ENCODE measurements at regions not wholly inside any gene's neighbourhood (a gene's known extent, or its start where the extent isn't known, plus 50 kb on each side); places are given as distances from the start of the nearest gene placed in this dataset.

- DNase-seq (ENCODE audit: low spot score): no peak
- no peak for TF ChIP-seq CTCF (IDR thresholded peaks at IDR 0.05; ENCODE audit: extremely low read depth, missing control alignments)
Measured at GRCh38 chr3:178097576-178097975, 438.7 kb upstream of the KCNMB2 start.

GRCh38 chr3:178099274-178099673 is 437.0 kb upstream of the KCNMB2 start:
- TF ChIP-seq CTCF (IDR thresholded peaks at IDR 0.05; ENCODE audit: extremely low read depth, missing control alignments): no peak
- no peak for DNase-seq (ENCODE audit: low spot score)

- DNase-seq (ENCODE audit: low spot score): no peak
- TF ChIP-seq CTCF (IDR thresholded peaks at IDR 0.05; ENCODE audit: extremely low read depth, missing control alignments): no peak
Measured at GRCh38 chr3:178099862-178100261, 436.4 kb upstream of the KCNMB2 start.

- TF ChIP-seq CTCF (IDR thresholded peaks at IDR 0.05; ENCODE audit: extremely low read depth, missing control alignments): no peak
- DNase-seq (ENCODE audit: low spot score): no peak
Measured at GRCh38 chr3:178100908-178101307, 435.3 kb upstream of the KCNMB2 start.

GRCh38 chr3:178103140-178103539 is 433.1 kb upstream of the KCNMB2 start:
- no peak for TF ChIP-seq CTCF (IDR thresholded peaks at IDR 0.05; ENCODE audit: extremely low read depth, missing control alignments)
- DNase-seq (ENCODE audit: low spot score): no peak

- no peak for DNase-seq (ENCODE audit: low spot score)
- TF ChIP-seq CTCF (IDR thresholded peaks at IDR 0.05; ENCODE audit: extremely low read depth, missing control alignments): no peak
Measured at GRCh38 chr3:178107804-178108203, 428.4 kb upstream of the KCNMB2 start.

- no peak for DNase-seq (ENCODE audit: low spot score)
- no peak for TF ChIP-seq CTCF (IDR thresholded peaks at IDR 0.05; ENCODE audit: extremely low read depth, missing control alignments)
Measured at GRCh38 chr3:178109691-178110090, 426.5 kb upstream of the KCNMB2 start.
